IPS DF 6.9 (cell line): ENCODE measurements at regions not wholly inside any gene's neighbourhood (a gene's known extent, or its start where the extent isn't known, plus 50 kb on each side); places are given as distances from the start of the nearest gene placed in this dataset.
A peak's percentile ranks its signal among the peaks of the same experiment; 100 is the strongest.

ENCODE experiments used
- DNase-seq: peaks from one replicate; pipeline ENCODE4 v3.0.0-alpha.2; 2013; ENCODE audit warnings: low read depth, low spot score
- H3K27ac ChIP-seq: one replicate; pipeline ENCODE4 v1.5.1; 2013; ENCODE audit warnings: low read length, control low read depth
- H3K27me3 ChIP-seq: 2 replicates; pipeline ENCODE4 v1.6.1; 2013; ENCODE audit warnings: mild to moderate bottlenecking, low read length; ENCODE audit not compliant: control insufficient read depth, insufficient read depth
- H3K36me3 ChIP-seq: 2 replicates; pipeline ENCODE4 v1.6.1; 2013; ENCODE audit warnings: low read length; ENCODE audit not compliant: control insufficient read depth, insufficient read depth
- H3K4me1 ChIP-seq: 2 replicates; pipeline ENCODE4 v1.6.1; 2013; ENCODE audit warnings: low read length; ENCODE audit not compliant: control insufficient read depth, insufficient read depth
- H3K4me3 ChIP-seq: 2 replicates; pipeline ENCODE4 v1.5.1; 2013; ENCODE audit warnings: mild to moderate bottlenecking, low read length
- H3K9me3 ChIP-seq: 2 replicates; pipeline ENCODE4 v1.6.1; 2013; ENCODE audit warnings: low read length, inconsistent platforms; ENCODE audit not compliant: control insufficient read depth, insufficient read depth
- WGBS: extraction: QIAGEN DNeasy Blood & Tissue Kit; methylation state at CpG from one replicate; pipeline ENCODE4 v1.1.7; 2013; ENCODE audit warnings: mixed read lengths, missing lambda C conversion rate; ENCODE audit not compliant: insufficient read length, insufficient coverage; 5-methylcytosine and 5-hydroxymethylcytosine counted together

GRCh38 chr13:78168981-78169380, 250.3 kb upstream of the EDNRB start:
- H3K4me1 ChIP-seq, result no peaks in the 10 kb centered on the region
- WGBS, result no CpG with 5 or more reads among the region's 4 CpGs
- H3K27me3 ChIP-seq, result no peaks in the 10 kb centered on the region
- no peak overlapping the region for H3K4me3 ChIP-seq
- no peaks in the 10 kb centered on the region for H3K9me3 ChIP-seq
- no peak for DNase-seq
- no peak overlapping the region for H3K27ac ChIP-seq
- H3K36me3 ChIP-seq, result no peaks in the 10 kb centered on the region

GRCh38 chr13:78161266-78161665, 242.6 kb upstream of the EDNRB start:
- DNase-seq, result no peak
- Histone ChIP-seq H3K27ac (no peak overlapping the region), H3K9me3 (no peaks in the 10 kb centered on the region), H3K27me3 (no peaks in the 10 kb centered on the region), H3K4me1 (no peaks in the 10 kb centered on the region), H3K4me3 (no peak overlapping the region), H3K36me3 (no peaks in the 10 kb centered on the region)

GRCh38 chr13:78160793-78161192, 242.2 kb upstream of the EDNRB start:
- Histone ChIP-seq H3K4me3 (no peak overlapping the region), H3K36me3 (no peaks in the 10 kb centered on the region), H3K4me1 (no peaks in the 10 kb centered on the region), H3K9me3 (no peaks in the 10 kb centered on the region), H3K27ac (no peak overlapping the region), H3K27me3 (no peaks in the 10 kb centered on the region)
- WGBS, result no CpG with 5 or more reads among the region's 2 CpGs
- no peak for DNase-seq

GRCh38 chr13:78152415-78152814, 233.8 kb upstream of the EDNRB start:
- Histone ChIP-seq H3K4me3 (no peak overlapping the region), H3K27me3 (no peaks in the 10 kb centered on the region), H3K27ac (no peak overlapping the region), H3K9me3 (no peaks in the 10 kb centered on the region), H3K4me1 (no peaks in the 10 kb centered on the region), H3K36me3 (no peaks in the 10 kb centered on the region)
- no peak for DNase-seq
- no CpG with 5 or more reads among the region's 2 CpGs for WGBS

- H3K9me3 ChIP-seq, result no peaks in the 10 kb centered on the region
- H3K27me3 ChIP-seq, result no peaks in the 10 kb centered on the region
- no peak overlapping the region for H3K27ac ChIP-seq
- H3K4me3 ChIP-seq, result no peak overlapping the region
- DNase-seq, result no peak
- no peaks in the 10 kb centered on the region for H3K4me1 ChIP-seq
- H3K36me3 ChIP-seq, result no peaks in the 10 kb centered on the region
Observed at GRCh38 chr13:78147905-78148304, 229.3 kb upstream of the EDNRB start.

- no peaks in the 10 kb centered on the region for H3K36me3 ChIP-seq
- H3K4me3 ChIP-seq, result no peak overlapping the region
- H3K27me3 ChIP-seq, result no peaks in the 10 kb centered on the region
- H3K9me3 ChIP-seq, result no peaks in the 10 kb centered on the region
- no peak for DNase-seq
- no peak overlapping the region for H3K27ac ChIP-seq
- 100% methylated on average over 1 of the region's 1 CpG for WGBS
- H3K4me1 ChIP-seq, result no peaks in the 10 kb centered on the region
Observed at GRCh38 chr13:78145276-78145675, 226.6 kb upstream of the EDNRB start.

GRCh38 chr13:78139765-78140164, 221.1 kb upstream of the EDNRB start:
- no CpG with 5 or more reads among the region's 2 CpGs for WGBS
- no peak for DNase-seq
- Histone ChIP-seq H3K9me3 (no peaks in the 10 kb centered on the region), H3K4me3 (no peak overlapping the region), H3K27ac (no peak overlapping the region), H3K27me3 (no peaks in the 10 kb centered on the region), H3K4me1 (no peaks in the 10 kb centered on the region), H3K36me3 (no peaks in the 10 kb centered on the region)

- no peaks in the 10 kb centered on the region for H3K27me3 ChIP-seq
- DNase-seq, result no peak
- H3K36me3 ChIP-seq, result no peaks in the 10 kb centered on the region
- H3K27ac ChIP-seq, result no peak overlapping the region
- no CpG with 5 or more reads among the region's 2 CpGs for WGBS
- no peak overlapping the region for H3K4me3 ChIP-seq
- no peaks in the 10 kb centered on the region for H3K4me1 ChIP-seq
- H3K9me3 ChIP-seq, result no peaks in the 10 kb centered on the region
Observed at GRCh38 chr13:78138756-78139155, 220.1 kb upstream of the EDNRB start.

GRCh38 chr13:78137404-78138142, 218.9 kb upstream of the EDNRB start:
- H3K4me3 ChIP-seq, result no peak overlapping the region
- no peak overlapping the region for H3K27ac ChIP-seq
- WGBS, result no CpG with 5 or more reads among the region's 6 CpGs
- H3K27me3 ChIP-seq, result no peaks in the 10 kb centered on the region
- DNase-seq, result peak; percentile 64
- H3K4me1 ChIP-seq, result no peaks in the 10 kb centered on the region
- H3K9me3 ChIP-seq, result no peaks in the 10 kb centered on the region
- H3K36me3 ChIP-seq, result no peaks in the 10 kb centered on the region

GRCh38 chr13:78136966-78137365, 218.3 kb upstream of the EDNRB start:
- Histone ChIP-seq H3K27me3 (no peaks in the 10 kb centered on the region), H3K27ac (no peak overlapping the region), H3K4me3 (no peak overlapping the region), H3K36me3 (no peaks in the 10 kb centered on the region), H3K4me1 (no peaks in the 10 kb centered on the region), H3K9me3 (no peaks in the 10 kb centered on the region)
- DNase-seq, result no peak
- no CpG with 5 or more reads among the region's 3 CpGs for WGBS

GRCh38 chr13:78133511-78133910, 214.9 kb upstream of the EDNRB start:
- WGBS, result no CpG with 5 or more reads among the region's 3 CpGs
- no peak overlapping the region for H3K4me3 ChIP-seq
- DNase-seq, result no peak

More at GRCh38 chr13:78133511-78133910, 214.9 kb upstream of the EDNRB start:
- H3K27me3 ChIP-seq, result no peaks in the 10 kb centered on the region
- no peaks in the 10 kb centered on the region for H3K4me1 ChIP-seq
- H3K36me3 ChIP-seq, result no peaks in the 10 kb centered on the region
- H3K9me3 ChIP-seq, result no peaks in the 10 kb centered on the region
- no peak overlapping the region for H3K27ac ChIP-seq
